ENCODE measurements at regions not wholly inside any gene's neighbourhood (a gene's known extent, or its start where the extent isn't known, plus 50 kb on each side); places are given as distances from the start of the nearest gene placed in this dataset.

- in situ Hi-C loops (cut with HindIII; ENCODE audit: low sequenced_read_pairs): no loop called here
Measured at GRCh38 chr2:14273650-14274049, 358.9 kb upstream of the LRATD1 start.

GRCh38 chr2:14284244-14284643, 348.3 kb upstream of the LRATD1 start:
- in situ Hi-C loops (cut with HindIII; ENCODE audit: low sequenced_read_pairs): no loop called here

- in situ Hi-C loops (cut with HindIII; ENCODE audit: low sequenced_read_pairs): no loop called here
Measured at GRCh38 chr2:14285812-14286211, 346.7 kb upstream of the LRATD1 start.

- in situ Hi-C loops (cut with HindIII; ENCODE audit: low sequenced_read_pairs): no loop called here
Measured at GRCh38 chr2:14288016-14288415, 344.5 kb upstream of the LRATD1 start.

- in situ Hi-C loops (cut with HindIII; ENCODE audit: low sequenced_read_pairs): no loop called here
Measured at GRCh38 chr2:14292964-14293363, 339.6 kb upstream of the LRATD1 start.

- in situ Hi-C loops (cut with HindIII; ENCODE audit: low sequenced_read_pairs): no loop called here
Measured at GRCh38 chr2:14297340-14297739, 335.2 kb upstream of the LRATD1 start.

- in situ Hi-C loops (cut with HindIII; ENCODE audit: low sequenced_read_pairs): no loop called here
Measured at GRCh38 chr2:14297906-14298305, 334.6 kb upstream of the LRATD1 start.

GRCh38 chr2:14301331-14301730, 331.2 kb upstream of the LRATD1 start:
- in situ Hi-C loops (cut with HindIII; ENCODE audit: low sequenced_read_pairs): no loop called here

- in situ Hi-C loops (cut with HindIII; ENCODE audit: low sequenced_read_pairs): no loop called here
Measured at GRCh38 chr2:14303366-14304115, 329.0 kb upstream of the LRATD1 start.

- in situ Hi-C loops (cut with HindIII; ENCODE audit: low sequenced_read_pairs): no loop called here
Measured at GRCh38 chr2:14304326-14304725, 328.2 kb upstream of the LRATD1 start.

- in situ Hi-C loops (cut with HindIII; ENCODE audit: low sequenced_read_pairs): no loop called here
Measured at GRCh38 chr2:14306268-14306861, 326.2 kb upstream of the LRATD1 start.

- in situ Hi-C loops (cut with HindIII; ENCODE audit: low sequenced_read_pairs): no loop called here
Measured at GRCh38 chr2:14313341-14313740, 319.2 kb upstream of the LRATD1 start.

- in situ Hi-C loops (cut with HindIII; ENCODE audit: low sequenced_read_pairs): no loop called here
Measured at GRCh38 chr2:14316594-14316993, 315.9 kb upstream of the LRATD1 start.

GRCh38 chr2:14321357-14321756, 311.2 kb upstream of the LRATD1 start:
- in situ Hi-C loops (cut with HindIII; ENCODE audit: low sequenced_read_pairs): no loop called here

- in situ Hi-C loops (cut with HindIII; ENCODE audit: low sequenced_read_pairs): no loop called here
Measured at GRCh38 chr2:14322306-14322705, 310.2 kb upstream of the LRATD1 start.

- in situ Hi-C loops (cut with HindIII; ENCODE audit: low sequenced_read_pairs): no loop called here
Measured at GRCh38 chr2:14324308-14324707, 308.2 kb upstream of the LRATD1 start.

- in situ Hi-C loops (cut with HindIII; ENCODE audit: low sequenced_read_pairs): no loop called here
Measured at GRCh38 chr2:14330884-14331283, 301.6 kb upstream of the LRATD1 start.

GRCh38 chr2:14336759-14337382, 295.6 kb upstream of the LRATD1 start:
- in situ Hi-C loops (cut with HindIII; ENCODE audit: low sequenced_read_pairs): no loop called here

GRCh38 chr2:14340703-14341102, 291.8 kb upstream of the LRATD1 start:
- in situ Hi-C loops (cut with HindIII; ENCODE audit: low sequenced_read_pairs): no loop called here

GRCh38 chr2:14342313-14342712, 290.2 kb upstream of the LRATD1 start:
- in situ Hi-C loops (cut with HindIII; ENCODE audit: low sequenced_read_pairs): no loop called here

- in situ Hi-C loops (cut with HindIII; ENCODE audit: low sequenced_read_pairs): no loop called here
Measured at GRCh38 chr2:14344355-14344754, 288.2 kb upstream of the LRATD1 start.

GRCh38 chr2:14348247-14348646, 284.3 kb upstream of the LRATD1 start:
- in situ Hi-C loops (cut with HindIII; ENCODE audit: low sequenced_read_pairs): no loop called here
